Prostate gland (tissue), 2 donors: ENCODE measurements at regions not wholly inside any gene's neighbourhood (a gene's known extent, or its start where the extent isn't known, plus 50 kb on each side); places are given as distances from the start of the nearest gene placed in this dataset.

ENCODE experiments used
- DNase-seq: peaks from one replicate; pipeline ENCODE4 v3.0.0-alpha.2; 2019; ENCODE audit warnings: low spot score
- H3K27ac ChIP-seq, 2 donors: fragments of 200-600 bp; sonication (generic); 2 replicates each; pipeline ENCODE4 v1.5.1; 2017 to 2019
- H3K27me3 ChIP-seq: fragments of 200-600 bp; sonication (generic); replicated peaks from 2 replicates; pipeline ENCODE4 v1.5.1; 2019; ENCODE audit not compliant: insufficient read depth
- H3K36me3 ChIP-seq, 2 donors: fragments of 200-600 bp; sonication (generic); 1 replicate in 1 of 2; 2 replicates in 1 of 2; pipeline versions ENCODE4 v1.5.1 to v1.8.1; 2017 to 2019
- H3K4me1 ChIP-seq: fragments of 200-600 bp; sonication (generic); replicated peaks from 2 replicates; pipeline ENCODE4 v1.5.1; 2019
- H3K4me3 ChIP-seq, 2 donors: fragments of 200-600 bp; sonication (generic); 2 replicates each; pipeline ENCODE4 v1.5.1; 2017 to 2019
- H3K9me3 ChIP-seq: fragments of 200-600 bp; sonication (generic); 2 replicates; pipeline ENCODE4 v1.5.1; 2017
- POLR2A ChIP-seq: fragments of 450-650 bp; IDR thresholded peaks from one replicate; pipeline ENCODE4 v1.6.1; 2016; ENCODE audit warnings: antibody characterized with exemption, mild to moderate bottlenecking
- POLR2AphosphoS5 ChIP-seq: sonication (generic); formaldehyde crosslinking; IDR thresholded peaks from one replicate; pipeline ENCODE4 v1.6.1; 2017; ENCODE audit warnings: antibody characterized with exemption
- WGBS: methylation state at CpG from one replicate; pipeline ENCODE4 v1.1.5; 2018; 5-methylcytosine and 5-hydroxymethylcytosine counted together
- intact Hi-C: fragments of 100-400 bp; cut with DNase I; formaldehyde crosslinking; loops from one replicate; pipeline ENCODE4 v1.14.2; 2022
- TF ChIP-seq, protein P1 (sequence below), 4 experiments: fragments of 200-600 bp in 2 of 4; fragments of 450-650 bp in 2 of 4; sonication (generic) in 2 of 4; IDR thresholded peaks; 1 replicate in 3 of 4; 2 replicates in 1 of 4; pipeline ENCODE4 v1.5.1; 2016 to 2019; ENCODE audit warnings: antibody characterized with exemption in 4 of 4, mild to moderate bottlenecking in 2 of 4, moderate library complexity in 2 of 4

DNA sequence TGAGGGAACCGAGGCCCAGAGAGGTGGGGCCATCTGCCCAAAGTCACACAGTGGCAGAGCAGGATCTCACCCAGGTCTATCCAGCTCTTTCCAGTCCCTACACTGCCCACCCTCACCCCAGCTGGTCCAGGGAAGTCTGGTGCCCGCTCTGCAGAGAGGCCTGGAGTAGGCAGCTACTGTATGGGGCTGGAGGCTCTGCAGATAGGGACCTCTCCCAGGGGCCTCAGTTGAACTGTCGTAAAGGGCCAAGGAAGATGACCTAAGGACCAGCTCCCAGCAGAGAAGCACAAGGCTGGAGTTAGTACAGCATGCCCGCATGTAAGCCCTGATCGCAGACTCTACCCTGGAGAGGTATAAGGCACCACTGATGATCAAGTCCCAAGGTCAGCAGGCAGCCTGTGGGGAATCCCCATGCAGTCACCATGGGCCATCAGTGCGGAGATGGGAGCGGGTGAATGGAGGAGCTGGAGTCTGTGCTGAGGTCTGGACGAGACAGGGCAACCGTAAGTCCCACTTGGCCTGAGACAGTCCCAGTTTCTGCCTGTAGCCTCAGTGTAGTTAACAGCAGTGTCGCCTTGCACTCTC is 320.2 kb downstream of the MATN1 start:
- H3K4me1 ChIP-seq = no peaks in the 10 kb centered on the region
- H3K9me3 ChIP-seq = no peaks in the 10 kb centered on the region
- H3K27me3 ChIP-seq = no peaks in the 10 kb centered on the region
- no peak for DNase-seq
- no peak overlapping the region for H3K4me3 ChIP-seq
- intact Hi-C loops = no loop called here
- WGBS = 90% methylated on average over 10 of the region's 10 CpGs
- H3K36me3 ChIP-seq = no peaks in the 10 kb centered on the region
- H3K27ac ChIP-seq = no peak overlapping the region
- TF ChIP-seq POLR2A (no peak), POLR2AphosphoS5 (no peak)
- TF ChIP-seq, protein P1, sequence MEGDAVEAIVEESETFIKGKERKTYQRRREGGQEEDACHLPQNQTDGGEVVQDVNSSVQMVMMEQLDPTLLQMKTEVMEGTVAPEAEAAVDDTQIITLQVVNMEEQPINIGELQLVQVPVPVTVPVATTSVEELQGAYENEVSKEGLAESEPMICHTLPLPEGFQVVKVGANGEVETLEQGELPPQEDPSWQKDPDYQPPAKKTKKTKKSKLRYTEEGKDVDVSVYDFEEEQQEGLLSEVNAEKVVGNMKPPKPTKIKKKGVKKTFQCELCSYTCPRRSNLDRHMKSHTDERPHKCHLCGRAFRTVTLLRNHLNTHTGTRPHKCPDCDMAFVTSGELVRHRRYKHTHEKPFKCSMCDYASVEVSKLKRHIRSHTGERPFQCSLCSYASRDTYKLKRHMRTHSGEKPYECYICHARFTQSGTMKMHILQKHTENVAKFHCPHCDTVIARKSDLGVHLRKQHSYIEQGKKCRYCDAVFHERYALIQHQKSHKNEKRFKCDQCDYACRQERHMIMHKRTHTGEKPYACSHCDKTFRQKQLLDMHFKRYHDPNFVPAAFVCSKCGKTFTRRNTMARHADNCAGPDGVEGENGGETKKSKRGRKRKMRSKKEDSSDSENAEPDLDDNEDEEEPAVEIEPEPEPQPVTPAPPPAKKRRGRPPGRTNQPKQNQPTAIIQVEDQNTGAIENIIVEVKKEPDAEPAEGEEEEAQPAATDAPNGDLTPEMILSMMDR (IDR thresholded peaks at IDR 0.05) = no peak

DNA sequence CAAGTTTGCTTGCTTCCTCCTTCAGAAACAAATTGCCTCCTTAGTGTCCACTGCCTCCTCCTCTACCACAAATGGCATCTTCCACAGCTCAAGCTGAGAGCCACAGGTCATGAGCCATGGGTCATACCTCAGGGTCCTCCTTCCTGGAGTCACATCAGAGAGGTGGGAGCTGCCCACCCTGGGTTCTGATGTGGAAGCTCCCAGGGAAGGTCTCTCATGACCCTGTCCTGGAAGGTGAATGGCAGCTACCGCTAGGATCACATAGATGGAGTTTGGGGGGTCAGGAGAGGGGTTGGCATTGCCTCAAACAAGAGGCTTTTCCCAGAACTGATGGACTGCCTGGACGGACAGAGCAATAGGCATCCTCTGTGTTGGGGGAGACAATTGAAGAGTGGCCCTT is 321.4 kb downstream of the MATN1 start:
- WGBS = 84% methylated on average over 2 of the region's 2 CpGs
- intact Hi-C loops = no loop called here
- Histone ChIP-seq H3K27ac (no peak overlapping the region), H3K27me3 (no peaks in the 10 kb centered on the region), H3K9me3 (no peaks in the 10 kb centered on the region), H3K36me3 (no peaks in the 10 kb centered on the region), H3K4me1 (no peaks in the 10 kb centered on the region), H3K4me3 (no peak overlapping the region)
- no peak for DNase-seq
- TF ChIP-seq POLR2AphosphoS5 = no peak
- TF ChIP-seq, protein P1 (IDR thresholded peaks at IDR 0.05) = no peak
- no peak for TF ChIP-seq POLR2A

DNA sequence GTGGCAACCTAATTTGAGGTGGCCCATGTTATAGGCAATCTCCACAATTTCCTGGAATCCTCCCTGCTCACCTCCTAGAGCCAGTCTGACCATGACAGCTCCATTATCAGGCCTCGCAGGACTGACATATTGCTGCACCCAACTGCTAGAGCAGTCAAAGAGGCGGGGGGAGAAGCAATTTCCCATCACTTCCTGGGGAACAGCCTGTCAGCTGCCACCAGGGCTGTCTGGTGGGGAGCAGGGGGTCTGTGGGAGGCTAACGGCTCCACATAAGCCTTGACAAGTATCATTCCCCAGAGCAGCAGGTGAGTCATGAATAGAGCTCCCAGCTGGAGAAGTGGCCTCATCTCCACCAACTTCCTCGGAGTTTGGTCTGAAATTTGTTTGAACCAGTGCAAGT is 322.9 kb downstream of the MATN1 start:
- no peak for DNase-seq
- H3K4me3 ChIP-seq = no peak overlapping the region
- no peaks in the 10 kb centered on the region for H3K4me1 ChIP-seq
- intact Hi-C loops = no loop called here
- no peaks in the 10 kb centered on the region for H3K36me3 ChIP-seq
- H3K9me3 ChIP-seq = no peaks in the 10 kb centered on the region
- no peaks in the 10 kb centered on the region for H3K27me3 ChIP-seq
- H3K27ac ChIP-seq = no peak overlapping the region
- TF ChIP-seq, protein P1 (IDR thresholded peaks at IDR 0.05) = no peak
- no peak for TF ChIP-seq POLR2AphosphoS5
- TF ChIP-seq POLR2A = no peak
- WGBS = 83% methylated on average over 3 of the region's 4 CpGs

DNA sequence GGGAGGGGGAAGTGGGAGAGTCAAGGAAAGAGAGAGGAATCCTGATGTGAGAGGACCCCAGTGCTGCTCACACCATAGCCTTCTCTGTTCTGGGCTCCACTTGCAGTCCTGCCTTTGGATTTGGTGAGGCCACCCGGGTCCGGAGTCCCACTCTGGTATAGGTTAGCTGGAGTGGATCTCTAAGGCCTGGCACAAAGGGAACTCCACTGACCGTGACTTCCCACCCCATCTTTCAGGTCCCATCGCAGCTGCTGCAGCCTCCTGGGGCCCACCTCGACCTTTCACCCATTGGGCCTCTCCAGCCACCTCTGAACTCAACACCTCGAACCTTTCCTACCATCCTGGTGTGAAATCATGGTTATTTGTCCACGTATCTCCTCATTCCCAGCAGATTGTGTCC is 324.4 kb downstream of the MATN1 start:
- H3K4me3 ChIP-seq = no peak overlapping the region
- no peak for DNase-seq
- TF ChIP-seq POLR2AphosphoS5 (no peak), POLR2A (no peak)
- TF ChIP-seq, protein P1 (IDR thresholded peaks at IDR 0.05) = no peak
- intact Hi-C loops = no loop called here
- H3K4me1 ChIP-seq = no peaks in the 10 kb centered on the region
- no peaks in the 10 kb centered on the region for H3K9me3 ChIP-seq
- H3K27me3 ChIP-seq = no peaks in the 10 kb centered on the region
- H3K27ac ChIP-seq = no peak overlapping the region
- 83% methylated on average over 7 of the region's 7 CpGs for WGBS
- no peaks in the 10 kb centered on the region for H3K36me3 ChIP-seq

DNA sequence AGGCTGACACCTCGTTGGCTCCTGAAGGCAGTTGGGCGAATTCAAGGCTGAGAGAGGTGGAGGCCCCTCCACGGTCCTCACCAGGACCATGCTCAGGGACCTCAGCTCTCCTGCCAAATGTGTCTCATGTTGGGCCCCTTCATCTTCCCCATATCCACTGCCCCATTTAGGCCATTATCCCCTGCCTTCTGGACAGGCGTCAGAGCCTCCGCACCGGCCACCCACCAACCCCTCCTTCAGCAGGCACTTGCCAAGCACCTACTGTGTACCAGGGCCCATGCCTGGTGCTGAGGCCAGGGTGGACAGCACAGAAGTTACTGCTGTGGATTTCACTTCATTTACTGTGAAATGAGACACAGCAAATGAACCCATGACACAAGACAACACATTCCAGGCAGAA is 325.8 kb downstream of the MATN1 start:
- no peak for DNase-seq
- TF ChIP-seq, protein P1 (IDR thresholded peaks at IDR 0.05) = no peak
- no peak for TF ChIP-seq POLR2AphosphoS5
- TF ChIP-seq POLR2A = no peak
- intact Hi-C loops = no loop called here
- Histone ChIP-seq H3K9me3 (no peaks in the 10 kb centered on the region), H3K27me3 (no peaks in the 10 kb centered on the region), H3K27ac (no peak overlapping the region), H3K4me3 (no peak overlapping the region), H3K36me3 (no peaks in the 10 kb centered on the region), H3K4me1 (no peaks in the 10 kb centered on the region)
- WGBS = 95% methylated on average over 6 of the region's 6 CpGs
